ENCODE measurements at regions not wholly inside any gene's neighbourhood (a gene's known extent, or its start where the extent isn't known, plus 50 kb on each side); places are given as distances from the start of the nearest gene placed in this dataset.
"Not testable (repeated sequence)": the region's sequence is repeated elsewhere in the genome, so short reads cannot be mapped to it uniquely, and the experiment has no call there.

DNA sequence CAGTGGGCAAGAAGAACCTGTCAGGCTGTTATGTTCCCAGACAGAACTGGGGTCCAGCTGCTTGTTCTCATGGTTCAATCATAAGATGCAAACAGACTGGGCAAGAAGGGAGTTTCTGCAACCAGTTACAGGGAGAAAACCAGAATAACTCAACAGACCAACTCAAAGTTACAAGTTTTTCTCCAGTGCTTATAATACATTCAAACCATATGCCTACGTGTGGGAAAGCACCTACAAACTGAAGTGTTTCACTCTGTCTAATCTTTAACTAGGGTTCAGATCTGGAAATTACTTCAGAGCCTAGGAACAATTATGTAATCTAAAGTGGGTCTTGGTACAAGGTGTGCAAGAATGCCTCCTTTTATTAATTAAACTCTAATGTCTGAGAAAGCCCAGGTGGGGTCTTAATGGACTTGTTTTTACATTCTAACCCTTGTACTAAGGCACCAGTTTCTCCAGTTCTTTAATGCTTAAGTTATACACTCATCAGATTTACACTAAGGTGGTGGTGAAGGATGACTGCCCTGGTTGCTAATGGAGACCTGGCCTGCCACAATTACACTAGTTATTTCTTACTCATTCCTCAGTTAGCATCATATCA is 951.9 kb downstream of the TSN start:
- H3K27me3 ChIP-seq (ENCODE audit: control insufficient read depth, low read length) = no peaks in the 10 kb centered on the region
- no peaks in the 10 kb centered on the region for H3K9me2 ChIP-seq (replicated peaks; ENCODE audit: control insufficient read depth, low read length)
- H3K4me1 ChIP-seq (ENCODE audit: control insufficient read depth, low read length) = no peaks in the 10 kb centered on the region
- no peaks in the 10 kb centered on the region for H3K36me3 ChIP-seq (ENCODE audit: control insufficient read depth, low read length)
- no peak overlapping the region for H3K4me3 ChIP-seq (ENCODE audit: low read length)
- H3K9me3 ChIP-seq (ENCODE audit: control insufficient read depth, insufficient read depth, low read length) = 0 out of 2 replicates have a peak, but pooled peaks cover 3% of the 10 kb centered on the region
- no peaks in the 10 kb centered on the region for H4K20me1 ChIP-seq (ENCODE audit: control insufficient read depth, insufficient read depth, low read depth, low read length)
- no peak overlapping the region for H3K27ac ChIP-seq (ENCODE audit: low read depth, low read length)
- no peak overlapping the region for H3K4me2 ChIP-seq (ENCODE audit: low read length)
- no peak for TF ChIP-seq EZH2phosphoT487 (IDR thresholded peaks at IDR 0.05; ENCODE audit: borderline replicate concordance, low read length)
- TF ChIP-seq, protein P1, sequence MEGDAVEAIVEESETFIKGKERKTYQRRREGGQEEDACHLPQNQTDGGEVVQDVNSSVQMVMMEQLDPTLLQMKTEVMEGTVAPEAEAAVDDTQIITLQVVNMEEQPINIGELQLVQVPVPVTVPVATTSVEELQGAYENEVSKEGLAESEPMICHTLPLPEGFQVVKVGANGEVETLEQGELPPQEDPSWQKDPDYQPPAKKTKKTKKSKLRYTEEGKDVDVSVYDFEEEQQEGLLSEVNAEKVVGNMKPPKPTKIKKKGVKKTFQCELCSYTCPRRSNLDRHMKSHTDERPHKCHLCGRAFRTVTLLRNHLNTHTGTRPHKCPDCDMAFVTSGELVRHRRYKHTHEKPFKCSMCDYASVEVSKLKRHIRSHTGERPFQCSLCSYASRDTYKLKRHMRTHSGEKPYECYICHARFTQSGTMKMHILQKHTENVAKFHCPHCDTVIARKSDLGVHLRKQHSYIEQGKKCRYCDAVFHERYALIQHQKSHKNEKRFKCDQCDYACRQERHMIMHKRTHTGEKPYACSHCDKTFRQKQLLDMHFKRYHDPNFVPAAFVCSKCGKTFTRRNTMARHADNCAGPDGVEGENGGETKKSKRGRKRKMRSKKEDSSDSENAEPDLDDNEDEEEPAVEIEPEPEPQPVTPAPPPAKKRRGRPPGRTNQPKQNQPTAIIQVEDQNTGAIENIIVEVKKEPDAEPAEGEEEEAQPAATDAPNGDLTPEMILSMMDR (IDR thresholded peaks at IDR 0.05; ENCODE audit: low read depth, low read length, poor library complexity, severe bottlenecking) = no peak
- no peaks in the 10 kb centered on the region for H3F3A ChIP-seq (ENCODE audit: control insufficient read depth, insufficient read depth)
- no peaks in the 10 kb centered on the region for H3K79me2 ChIP-seq (ENCODE audit: control insufficient read depth, low read length)

DNA sequence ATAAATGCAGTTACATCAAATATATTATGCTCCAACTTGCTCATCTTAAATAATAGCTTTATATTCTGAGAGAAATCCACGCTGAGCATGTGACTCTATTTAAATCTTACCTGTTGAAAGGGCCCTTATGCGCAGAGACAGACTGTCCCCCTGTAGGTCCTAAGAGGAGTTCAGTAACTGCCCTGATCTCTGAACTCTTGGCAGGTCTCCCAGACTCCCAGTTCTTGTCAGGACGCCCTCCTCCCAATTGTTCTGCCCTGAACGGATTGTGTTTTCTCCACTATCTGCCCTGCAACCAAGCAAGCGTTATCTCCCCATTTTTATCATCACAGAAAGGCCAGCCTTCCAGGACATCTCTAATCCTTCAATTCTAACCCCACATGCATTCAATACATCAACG is 954.6 kb downstream of the TSN start:
- Histone ChIP-seq H3F3A (ENCODE audit: control insufficient read depth, insufficient read depth) (no peaks in the 10 kb centered on the region), H3K9me3 (ENCODE audit: control insufficient read depth, insufficient read depth, low read length) (peaks cover 3% of the 10 kb centered on the region; the same call in 1 of the 2 replicates), H4K20me1 (ENCODE audit: control insufficient read depth, insufficient read depth, low read depth, low read length) (no peaks in the 10 kb centered on the region), H3K79me2 (ENCODE audit: control insufficient read depth, low read length) (no peaks in the 10 kb centered on the region), H3K9me2 (replicated peaks; ENCODE audit: control insufficient read depth, low read length) (no peaks in the 10 kb centered on the region; the same call in 1 of the 2 replicates), H3K27ac (ENCODE audit: low read depth, low read length) (no peak overlapping the region), H3K4me2 (ENCODE audit: low read length) (no peak overlapping the region), H3K36me3 (ENCODE audit: control insufficient read depth, low read length) (no peaks in the 10 kb centered on the region), H3K4me1 (ENCODE audit: control insufficient read depth, low read length) (no peaks in the 10 kb centered on the region), H3K4me3 (ENCODE audit: low read length) (no peak overlapping the region), H3K27me3 (ENCODE audit: control insufficient read depth, low read length) (no peaks in the 10 kb centered on the region)
- TF ChIP-seq, protein P1 (IDR thresholded peaks at IDR 0.05; ENCODE audit: low read depth, low read length, poor library complexity, severe bottlenecking) = no peak
- TF ChIP-seq EZH2phosphoT487 (IDR thresholded peaks at IDR 0.05; ENCODE audit: borderline replicate concordance, low read length) = no peak

DNA sequence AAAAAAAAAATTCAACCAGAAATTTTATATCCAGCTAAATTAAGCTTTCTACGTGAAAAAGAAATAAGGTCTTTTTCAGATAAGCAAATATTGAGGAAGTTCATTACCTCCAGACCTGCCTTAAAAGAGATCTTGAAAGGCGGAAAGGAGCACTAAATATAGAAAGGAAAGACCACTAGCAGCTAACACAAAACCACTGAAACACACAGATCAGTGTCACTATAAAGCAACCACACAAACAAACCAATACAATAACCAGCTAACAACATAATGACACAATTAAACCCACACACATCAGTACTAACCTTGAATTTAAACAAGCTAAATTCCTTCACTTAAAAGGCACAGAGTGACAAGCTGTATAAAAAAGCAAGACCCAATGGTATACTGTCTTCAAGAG is 958.3 kb downstream of the TSN start:
- H3K4me3 ChIP-seq (ENCODE audit: low read length) = no peak overlapping the region
- no peaks in the 10 kb centered on the region; the same call in 1 of the 2 replicates for H3K9me2 ChIP-seq (replicated peaks; ENCODE audit: control insufficient read depth, low read length)
- no peaks in the 10 kb centered on the region for H3K4me1 ChIP-seq (ENCODE audit: control insufficient read depth, low read length)
- no peaks in the 10 kb centered on the region for H4K20me1 ChIP-seq (ENCODE audit: control insufficient read depth, insufficient read depth, low read depth, low read length)
- no peaks in the 10 kb centered on the region for H3F3A ChIP-seq (ENCODE audit: control insufficient read depth, insufficient read depth)
- H3K9me3 ChIP-seq (ENCODE audit: control insufficient read depth, insufficient read depth, low read length) = peaks cover 3% of the 10 kb centered on the region; the same call in 1 of the 2 replicates
- no peaks in the 10 kb centered on the region for H3K36me3 ChIP-seq (ENCODE audit: control insufficient read depth, low read length)
- H3K79me2 ChIP-seq (ENCODE audit: control insufficient read depth, low read length) = no peaks in the 10 kb centered on the region
- H3K4me2 ChIP-seq (ENCODE audit: low read length) = no peak overlapping the region
- no peak overlapping the region for H3K27ac ChIP-seq (ENCODE audit: low read depth, low read length)
- TF ChIP-seq EZH2phosphoT487 (IDR thresholded peaks at IDR 0.05; ENCODE audit: borderline replicate concordance, low read length) = no peak
- TF ChIP-seq, protein P1 (IDR thresholded peaks at IDR 0.05; ENCODE audit: low read depth, low read length, poor library complexity, severe bottlenecking) = no peak
- H3K27me3 ChIP-seq (ENCODE audit: control insufficient read depth, low read length) = no peaks in the 10 kb centered on the region

DNA sequence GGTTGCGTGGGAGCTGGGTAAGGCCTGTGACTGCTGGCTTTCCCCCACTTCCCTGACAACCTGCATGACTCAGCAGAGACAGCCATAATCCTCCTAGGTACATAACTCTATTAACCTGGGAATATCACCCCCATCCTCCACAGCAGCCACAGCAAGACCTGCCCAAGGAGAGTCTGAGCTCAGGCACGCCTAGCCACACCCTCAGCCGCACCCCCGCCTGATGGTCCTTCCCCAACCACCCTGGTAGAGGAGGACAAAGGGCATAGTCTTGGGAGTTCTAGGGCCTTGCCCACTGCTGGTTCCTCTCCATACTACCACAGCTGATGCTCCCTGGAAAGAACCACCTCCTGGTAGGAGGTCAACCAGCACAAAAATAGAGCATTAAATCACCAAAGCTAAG is 965.4 kb downstream of the TSN start:
- not testable (repeated sequence) for H3K4me2 ChIP-seq (ENCODE audit: low read length); H3K9me3 ChIP-seq (ENCODE audit: control insufficient read depth, insufficient read depth, low read length); H3K9me2 ChIP-seq (replicated peaks; ENCODE audit: control insufficient read depth, low read length); H3K27ac ChIP-seq (ENCODE audit: low read depth, low read length); H3K79me2 ChIP-seq (ENCODE audit: control insufficient read depth, low read length); H3K4me3 ChIP-seq (ENCODE audit: low read length); H4K20me1 ChIP-seq (ENCODE audit: control insufficient read depth, insufficient read depth, low read depth, low read length); H3K36me3 ChIP-seq (ENCODE audit: control insufficient read depth, low read length); H3K4me1 ChIP-seq (ENCODE audit: control insufficient read depth, low read length); H3F3A ChIP-seq (ENCODE audit: control insufficient read depth, insufficient read depth); H3K27me3 ChIP-seq (ENCODE audit: control insufficient read depth, low read length)
